Keratinocyte (primary cell): ENCODE measurements at regions not wholly inside any gene's neighbourhood (a gene's known extent, or its start where the extent isn't known, plus 50 kb on each side); places are given as distances from the start of the nearest gene placed in this dataset.
A peak's percentile ranks its signal among the peaks of the same experiment; 100 is the strongest.

Experiments
- DNase-seq: peaks from one replicate; pipeline ENCODE4 v3.0.0-alpha.2; 2011; ENCODE audit warnings: low read depth, missing footprints, low spot score
- FAIRE-seq: peaks from 2 replicates; lab custom pipeline; 2011; peaks lifted over from hg19 to GRCh38; lab: Jason Lieb, UNC
- H2AFZ ChIP-seq: 2 replicates; pipeline ENCODE4 v1.6.0; 2012; ENCODE audit warnings: low read length, control low read depth, inconsistent platforms; ENCODE audit not compliant: control insufficient read depth
- H3K27ac ChIP-seq: 2 replicates; pipeline ENCODE4 v1.5.1; 2011; ENCODE audit warnings: low read length; ENCODE audit not compliant: control insufficient read depth, insufficient read depth
- H3K27me3 ChIP-seq: 3 replicates; pipeline ENCODE4 v1.6.0; 2011; ENCODE audit warnings: low read length; ENCODE audit not compliant: control insufficient read depth, insufficient read depth; ENCODE audit errors: extremely low read depth
- H3K36me3 ChIP-seq, 2 experiments: 2 replicates in 1 of 2; 3 replicates in 1 of 2; pipeline ENCODE4 v1.5.1; 2011; ENCODE audit warnings: low read length in 2 of 2, mild to moderate bottlenecking in 1 of 2; ENCODE audit not compliant: control insufficient read depth in 2 of 2, insufficient read depth in 2 of 2; ENCODE audit errors: extremely low read depth in 1 of 2
- H3K4me1 ChIP-seq: 3 replicates; pipeline ENCODE4 v1.5.1; 2011; ENCODE audit warnings: low read length; ENCODE audit not compliant: control insufficient read depth, insufficient read depth; ENCODE audit errors: extremely low read depth
- H3K4me2 ChIP-seq: 3 replicates; pipeline ENCODE4 v1.6.0; 2011; ENCODE audit warnings: low read depth, low read length; ENCODE audit not compliant: control insufficient read depth, insufficient read depth; ENCODE audit errors: extremely low read depth
- H3K4me3 ChIP-seq, 3 experiments: fragments of 200-600 bp in 1 of 3; sonication (generic) in 1 of 3; 2 replicates in 2 of 3; 3 replicates in 1 of 3; pipeline ENCODE4 v1.5.1; 2011 to 2016; ENCODE audit warnings: low read length in 3 of 3, mild to moderate bottlenecking in 3 of 3, control low read depth in 2 of 3, inconsistent platforms in 1 of 3, low read depth in 1 of 3, mixed read lengths in 1 of 3, mixed run types in 1 of 3, moderate library complexity in 1 of 3; ENCODE audit not compliant: control insufficient read depth in 2 of 3, insufficient read depth in 2 of 3; ENCODE audit errors: extremely low read depth in 1 of 3
- H3K79me2 ChIP-seq: 2 replicates; pipeline ENCODE4 v1.6.0; 2012; ENCODE audit warnings: low read length; ENCODE audit not compliant: control insufficient read depth, insufficient read depth
- H3K9ac ChIP-seq: 3 replicates; pipeline ENCODE4 v1.6.0; 2011; ENCODE audit warnings: low read length; ENCODE audit not compliant: control insufficient read depth, insufficient read depth; ENCODE audit errors: extremely low read depth
- H3K9me1 ChIP-seq: 3 replicates; pipeline ENCODE4 v1.6.0; 2011; ENCODE audit warnings: low read length; ENCODE audit not compliant: control insufficient read depth, insufficient read depth; ENCODE audit errors: extremely low read depth
- H3K9me3 ChIP-seq: 2 replicates; pipeline ENCODE4 v1.5.1; 2012; ENCODE audit warnings: low read depth, low read length; ENCODE audit not compliant: control insufficient read depth
- H4K20me1 ChIP-seq: 3 replicates; pipeline ENCODE4 v1.6.0; 2011; ENCODE audit warnings: low read length; ENCODE audit not compliant: control insufficient read depth, insufficient read depth; ENCODE audit errors: extremely low read depth
- EZH2 ChIP-seq: IDR thresholded peaks from one replicate; pipeline ENCODE4 v1.6.1; 2012; ENCODE audit warnings: inconsistent platforms, mild to moderate bottlenecking, low read length, moderate library complexity
- dilution Hi-C: fragments of 300-500 bp; cut with MboI; formaldehyde crosslinking; loops from one replicate; pipeline ENCODE4 v1.7.0; 2020; ENCODE audit warnings: low sequenced_read_pairs; ENCODE audit not compliant: extremely low pct_ligation_motif_present
- TF ChIP-seq, protein P1 (sequence below), 3 experiments: IDR thresholded peaks in 1 of 3; conservative IDR thresholded peaks in 1 of 3; optimal IDR thresholded peaks in 1 of 3; 2 replicates in 2 of 3; 3 replicates in 1 of 3; pipeline versions ENCODE3 to v1.5.1; 2011; ENCODE audit warnings: low read length in 3 of 3, mild to moderate bottlenecking in 3 of 3, moderate library complexity in 2 of 3, control low read depth in 1 of 3, inconsistent platforms in 1 of 3; ENCODE audit not compliant: insufficient read depth in 2 of 3; ENCODE audit errors: extremely low read depth in 1 of 3

DNA sequence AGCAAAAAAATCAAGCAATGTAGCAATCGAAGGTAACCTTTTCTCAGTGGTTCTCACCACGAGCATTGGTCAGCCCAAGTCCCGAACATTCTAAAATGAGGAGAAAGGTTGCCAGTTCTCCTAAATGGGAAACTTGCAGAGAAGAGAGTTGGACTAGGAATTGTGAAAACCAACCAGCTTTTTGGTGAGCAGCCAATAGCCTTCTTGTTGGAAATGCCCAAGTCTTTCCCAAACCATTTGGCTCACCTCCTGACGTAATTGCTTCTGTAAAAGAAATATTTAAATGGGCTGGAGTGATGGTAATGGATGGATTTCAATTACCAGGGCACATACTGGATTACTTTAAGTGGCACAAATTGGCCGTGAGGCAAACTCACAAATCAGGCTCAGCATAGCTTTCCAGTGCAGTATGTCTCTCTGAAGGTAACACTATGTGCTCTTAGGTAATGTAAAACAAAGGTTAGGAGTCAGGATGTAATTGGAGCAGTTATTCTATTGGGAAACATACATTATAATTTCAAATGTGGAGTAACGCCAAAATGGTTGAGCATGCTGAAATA lies 423.2 kb downstream of the KLF5 start:
- DNase-seq (no peak), FAIRE-seq (no peak)
- H4K20me1 ChIP-seq, result no peaks in the 10 kb centered on the region
- H3K4me3 ChIP-seq, result no peak overlapping the region
- dilution Hi-C loops, result no loop called here
- TF ChIP-seq, protein P1, sequence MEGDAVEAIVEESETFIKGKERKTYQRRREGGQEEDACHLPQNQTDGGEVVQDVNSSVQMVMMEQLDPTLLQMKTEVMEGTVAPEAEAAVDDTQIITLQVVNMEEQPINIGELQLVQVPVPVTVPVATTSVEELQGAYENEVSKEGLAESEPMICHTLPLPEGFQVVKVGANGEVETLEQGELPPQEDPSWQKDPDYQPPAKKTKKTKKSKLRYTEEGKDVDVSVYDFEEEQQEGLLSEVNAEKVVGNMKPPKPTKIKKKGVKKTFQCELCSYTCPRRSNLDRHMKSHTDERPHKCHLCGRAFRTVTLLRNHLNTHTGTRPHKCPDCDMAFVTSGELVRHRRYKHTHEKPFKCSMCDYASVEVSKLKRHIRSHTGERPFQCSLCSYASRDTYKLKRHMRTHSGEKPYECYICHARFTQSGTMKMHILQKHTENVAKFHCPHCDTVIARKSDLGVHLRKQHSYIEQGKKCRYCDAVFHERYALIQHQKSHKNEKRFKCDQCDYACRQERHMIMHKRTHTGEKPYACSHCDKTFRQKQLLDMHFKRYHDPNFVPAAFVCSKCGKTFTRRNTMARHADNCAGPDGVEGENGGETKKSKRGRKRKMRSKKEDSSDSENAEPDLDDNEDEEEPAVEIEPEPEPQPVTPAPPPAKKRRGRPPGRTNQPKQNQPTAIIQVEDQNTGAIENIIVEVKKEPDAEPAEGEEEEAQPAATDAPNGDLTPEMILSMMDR (optimal IDR thresholded peaks at IDR 0.05 in 1 of 3, IDR thresholded peaks at IDR 0.05 in 1 of 3, conservative IDR thresholded peaks at IDR 0.05 in 1 of 3; ENCODE audit: extremely low read depth in 1 of 3, insufficient read depth in 2 of 3, low read length in 3 of 3), result no peak
- TF ChIP-seq EZH2, result no peak
- H3K27ac ChIP-seq, result no peak overlapping the region
- no peaks in the 10 kb centered on the region for H3K9me1 ChIP-seq
- no peak overlapping the region for H2AFZ ChIP-seq
- H3K9me3 ChIP-seq, result no peaks in the 10 kb centered on the region
- H3K4me2 ChIP-seq, result no peak overlapping the region
- H3K4me1 ChIP-seq, result no peaks in the 10 kb centered on the region
- H3K27me3 ChIP-seq, result no peaks in the 10 kb centered on the region
- no peaks in the 10 kb centered on the region for H3K36me3 ChIP-seq
- no peaks in the 10 kb centered on the region for H3K79me2 ChIP-seq
- H3K9ac ChIP-seq, result no peak overlapping the region

GRCh38 chr13:73480779-73481559 lies 422.2 kb downstream of the KLF5 start:
- Histone ChIP-seq H3K27me3 (no peaks in the 10 kb centered on the region), H3K9me3 (no peaks in the 10 kb centered on the region), H3K4me2 (no peak overlapping the region), H3K9me1 (no peaks in the 10 kb centered on the region), H3K79me2 (no peaks in the 10 kb centered on the region), H3K36me3 (no peaks in the 10 kb centered on the region), H2AFZ (no peak overlapping the region), H3K9ac (no peak overlapping the region), H4K20me1 (no peaks in the 10 kb centered on the region), H3K4me1 (no peaks in the 10 kb centered on the region), H3K4me3 (no peak overlapping the region), H3K27ac (no peak overlapping the region)
- dilution Hi-C loops, result no loop called here
- DNase-seq, result no peak
- no peak for TF ChIP-seq EZH2
- TF ChIP-seq, protein P1 (optimal IDR thresholded peaks at IDR 0.05 in 1 of 3, IDR thresholded peaks at IDR 0.05 in 1 of 3, conservative IDR thresholded peaks at IDR 0.05 in 1 of 3; ENCODE audit: extremely low read depth in 1 of 3, insufficient read depth in 2 of 3, low read length in 3 of 3), result no peak
- FAIRE-seq, result peak; percentile 41
